ENCODE measurements at regions not wholly inside any gene's neighbourhood (a gene's known extent, or its start where the extent isn't known, plus 50 kb on each side); places are given as distances from the start of the nearest gene placed in this dataset.

- TF ChIP-seq, protein P1, sequence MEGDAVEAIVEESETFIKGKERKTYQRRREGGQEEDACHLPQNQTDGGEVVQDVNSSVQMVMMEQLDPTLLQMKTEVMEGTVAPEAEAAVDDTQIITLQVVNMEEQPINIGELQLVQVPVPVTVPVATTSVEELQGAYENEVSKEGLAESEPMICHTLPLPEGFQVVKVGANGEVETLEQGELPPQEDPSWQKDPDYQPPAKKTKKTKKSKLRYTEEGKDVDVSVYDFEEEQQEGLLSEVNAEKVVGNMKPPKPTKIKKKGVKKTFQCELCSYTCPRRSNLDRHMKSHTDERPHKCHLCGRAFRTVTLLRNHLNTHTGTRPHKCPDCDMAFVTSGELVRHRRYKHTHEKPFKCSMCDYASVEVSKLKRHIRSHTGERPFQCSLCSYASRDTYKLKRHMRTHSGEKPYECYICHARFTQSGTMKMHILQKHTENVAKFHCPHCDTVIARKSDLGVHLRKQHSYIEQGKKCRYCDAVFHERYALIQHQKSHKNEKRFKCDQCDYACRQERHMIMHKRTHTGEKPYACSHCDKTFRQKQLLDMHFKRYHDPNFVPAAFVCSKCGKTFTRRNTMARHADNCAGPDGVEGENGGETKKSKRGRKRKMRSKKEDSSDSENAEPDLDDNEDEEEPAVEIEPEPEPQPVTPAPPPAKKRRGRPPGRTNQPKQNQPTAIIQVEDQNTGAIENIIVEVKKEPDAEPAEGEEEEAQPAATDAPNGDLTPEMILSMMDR (IDR thresholded peaks at IDR 0.05): no peak
- TF ChIP-seq POLR2A (IDR thresholded peaks at IDR 0.05): no peak
Measured at GRCh38 chr7:33702514-33703054, 202.8 kb upstream of the BMPER start.

Measured in heart left ventricle (tissue), 13 donors.